Omental fat pad (tissue), 3 donors: ENCODE measurements at regions not wholly inside any gene's neighbourhood (a gene's known extent, or its start where the extent isn't known, plus 50 kb on each side); places are given as distances from the start of the nearest gene placed in this dataset.

Experiments used
- ATAC-seq: fragments of 150-250 bp; one replicate; pipeline ENCODE4 v1.9.1; 2016; ENCODE audit warnings: mild to moderate bottlenecking, moderate library complexity; ENCODE audit not compliant: low FRiP score
- DNase-seq: peaks from one replicate; pipeline ENCODE4 v3.0.0-alpha.2; 2019; ENCODE audit warnings: low spot score
- CTCF ChIP-seq, 3 donors: fragments of 450-650 bp; IDR thresholded peaks; one replicate each; pipeline ENCODE4 v1.5.1; 2016 to 2017; ENCODE audit warnings: antibody characterized with exemption in 3 of 3, mild to moderate bottlenecking in 3 of 3, moderate library complexity in 2 of 3

DNA sequence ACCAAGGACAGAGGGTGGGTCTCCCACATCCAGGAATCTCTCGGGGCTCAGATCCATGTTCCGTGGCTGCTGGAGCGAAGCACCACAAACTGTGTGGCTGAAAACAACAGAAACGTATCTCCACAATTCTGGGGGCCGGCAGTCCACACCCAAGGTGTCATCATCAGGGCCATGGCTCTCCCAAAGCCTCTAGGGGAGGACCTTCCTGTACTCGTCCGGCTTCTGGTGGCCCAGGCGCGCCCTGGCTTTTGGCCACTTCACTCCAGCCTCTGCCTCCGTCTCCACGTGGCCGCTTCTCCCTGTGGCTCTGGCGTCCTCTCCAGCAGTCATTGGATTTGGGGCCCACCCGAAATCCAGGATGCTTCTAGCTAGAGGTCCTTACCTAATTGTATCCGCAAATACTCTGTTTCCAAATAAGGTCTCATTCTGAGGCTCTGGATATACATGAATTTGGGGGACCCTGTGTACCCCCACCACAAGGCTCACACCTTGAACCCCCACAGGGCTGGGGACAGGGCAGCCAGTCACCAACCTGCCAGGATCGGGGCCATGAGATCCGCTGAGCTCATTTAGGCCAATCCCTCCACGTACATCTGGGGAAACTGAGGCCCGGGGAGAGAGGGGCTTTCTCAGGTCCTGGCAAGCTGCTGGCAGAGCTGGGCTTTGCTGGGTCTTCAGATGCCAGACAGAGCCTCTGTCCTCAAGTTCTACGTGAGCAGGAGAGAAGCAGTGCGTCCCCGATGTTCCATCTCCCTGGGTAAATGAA is 158.2 kb downstream of the OLFM1 start:
- no peak for TF ChIP-seq CTCF (IDR thresholded peaks at IDR 0.05)
- ATAC-seq (no peak), DNase-seq (no peak)

- DNase-seq: no peak
- no peak for ATAC-seq
- no peak for TF ChIP-seq CTCF (IDR thresholded peaks at IDR 0.05)
Measured at GRCh38 chr9:135246248-135247205, 159.1 kb downstream of the OLFM1 start.

GRCh38 chr9:135247227-135247930 is 159.9 kb downstream of the OLFM1 start:
- TF ChIP-seq CTCF (IDR thresholded peaks at IDR 0.05): no peak
- DNase-seq (no peak), ATAC-seq (no peak)

DNA sequence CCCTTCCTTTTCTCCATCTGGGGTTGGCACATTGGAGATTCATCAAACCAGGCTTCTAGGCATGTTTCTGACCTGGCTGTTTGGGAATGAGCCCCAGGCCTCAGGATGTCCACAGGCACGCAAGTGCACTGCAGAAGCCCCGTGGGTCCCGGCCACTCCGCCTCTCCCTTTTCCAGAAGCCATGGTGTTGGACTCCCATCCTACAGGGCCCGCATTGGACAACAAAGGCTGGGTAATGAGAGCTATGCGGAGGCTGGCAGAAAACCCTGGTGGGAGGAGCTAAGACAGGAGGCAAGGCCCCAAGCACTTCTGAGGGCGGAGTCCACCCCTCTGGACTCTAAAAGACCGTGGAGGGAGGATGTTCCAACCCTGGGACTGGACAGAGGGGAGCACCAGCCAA is 160.6 kb downstream of the OLFM1 start:
- ATAC-seq (no peak), DNase-seq (no peak)
- TF ChIP-seq CTCF (IDR thresholded peaks at IDR 0.05): no peak

- TF ChIP-seq CTCF (IDR thresholded peaks at IDR 0.05): no peak
- DNase-seq: no peak
- ATAC-seq: no peak
Measured at GRCh38 chr9:135248721-135249120, 161.3 kb downstream of the OLFM1 start.

DNA sequence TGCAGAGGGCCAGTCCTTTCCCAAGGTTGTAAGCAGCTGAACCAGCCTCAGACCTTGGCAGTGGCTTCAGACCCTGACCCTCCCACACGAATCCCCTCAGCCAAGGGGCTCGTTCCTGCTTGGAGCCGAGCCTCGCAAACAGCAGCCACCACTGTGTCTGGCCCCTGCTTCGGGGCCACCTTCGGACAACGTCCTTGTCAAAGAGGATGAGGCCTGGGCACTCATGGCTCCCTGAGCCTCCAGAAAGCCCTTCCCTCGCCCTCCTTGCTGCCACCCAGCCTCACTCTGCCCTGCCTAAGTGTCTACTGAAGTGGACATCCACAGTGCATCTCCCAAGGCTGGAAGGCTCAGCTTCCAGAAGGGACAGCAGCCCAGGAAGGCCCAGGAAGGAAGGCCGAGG is 161.7 kb downstream of the OLFM1 start:
- no peak for TF ChIP-seq CTCF (IDR thresholded peaks at IDR 0.05)
- no peak for DNase-seq
- no peak for ATAC-seq
